Epithelial cell of proximal tubule (primary cell): ENCODE measurements at regions not wholly inside any gene's neighbourhood (a gene's known extent, or its start where the extent isn't known, plus 50 kb on each side); places are given as distances from the start of the nearest gene placed in this dataset.

Experiments used
- DNase-seq: peaks from one replicate; pipeline ENCODE4 v3.0.0-alpha.2; 2011; ENCODE audit warnings: low read depth
- H3K4me3 ChIP-seq: 2 replicates; pipeline ENCODE4 v1.5.1; 2011; ENCODE audit warnings: low read depth, mild to moderate bottlenecking, low read length
- TF ChIP-seq, protein P1 (sequence below): conservative IDR thresholded peaks from 2 replicates; pipeline ENCODE4 v1.5.1; 2012; ENCODE audit warnings: low read depth, mild to moderate bottlenecking, low read length

DNA sequence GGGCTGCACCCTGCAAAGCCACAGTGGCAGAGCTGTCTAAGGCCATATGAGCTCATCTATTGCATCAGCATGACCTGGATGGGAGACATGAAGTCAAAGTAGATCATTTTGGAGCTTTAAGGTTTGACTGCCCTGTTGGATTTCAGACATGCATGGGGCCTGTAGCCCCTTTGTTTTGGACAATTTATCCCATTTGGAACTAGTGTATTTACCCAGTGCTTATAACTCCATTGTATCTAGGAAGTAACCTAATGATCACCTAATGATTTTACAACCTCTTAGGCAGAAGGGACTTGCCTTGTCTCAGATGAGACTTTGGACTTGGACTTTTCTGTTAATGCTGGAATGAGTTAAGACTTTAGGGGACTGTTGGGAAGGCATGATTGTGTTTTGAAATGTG, 575.4 kb downstream of the EPM2A start:
- DNase-seq: no peak
- no peak overlapping the region for H3K4me3 ChIP-seq
- TF ChIP-seq, protein P1, sequence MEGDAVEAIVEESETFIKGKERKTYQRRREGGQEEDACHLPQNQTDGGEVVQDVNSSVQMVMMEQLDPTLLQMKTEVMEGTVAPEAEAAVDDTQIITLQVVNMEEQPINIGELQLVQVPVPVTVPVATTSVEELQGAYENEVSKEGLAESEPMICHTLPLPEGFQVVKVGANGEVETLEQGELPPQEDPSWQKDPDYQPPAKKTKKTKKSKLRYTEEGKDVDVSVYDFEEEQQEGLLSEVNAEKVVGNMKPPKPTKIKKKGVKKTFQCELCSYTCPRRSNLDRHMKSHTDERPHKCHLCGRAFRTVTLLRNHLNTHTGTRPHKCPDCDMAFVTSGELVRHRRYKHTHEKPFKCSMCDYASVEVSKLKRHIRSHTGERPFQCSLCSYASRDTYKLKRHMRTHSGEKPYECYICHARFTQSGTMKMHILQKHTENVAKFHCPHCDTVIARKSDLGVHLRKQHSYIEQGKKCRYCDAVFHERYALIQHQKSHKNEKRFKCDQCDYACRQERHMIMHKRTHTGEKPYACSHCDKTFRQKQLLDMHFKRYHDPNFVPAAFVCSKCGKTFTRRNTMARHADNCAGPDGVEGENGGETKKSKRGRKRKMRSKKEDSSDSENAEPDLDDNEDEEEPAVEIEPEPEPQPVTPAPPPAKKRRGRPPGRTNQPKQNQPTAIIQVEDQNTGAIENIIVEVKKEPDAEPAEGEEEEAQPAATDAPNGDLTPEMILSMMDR: no peak

DNA sequence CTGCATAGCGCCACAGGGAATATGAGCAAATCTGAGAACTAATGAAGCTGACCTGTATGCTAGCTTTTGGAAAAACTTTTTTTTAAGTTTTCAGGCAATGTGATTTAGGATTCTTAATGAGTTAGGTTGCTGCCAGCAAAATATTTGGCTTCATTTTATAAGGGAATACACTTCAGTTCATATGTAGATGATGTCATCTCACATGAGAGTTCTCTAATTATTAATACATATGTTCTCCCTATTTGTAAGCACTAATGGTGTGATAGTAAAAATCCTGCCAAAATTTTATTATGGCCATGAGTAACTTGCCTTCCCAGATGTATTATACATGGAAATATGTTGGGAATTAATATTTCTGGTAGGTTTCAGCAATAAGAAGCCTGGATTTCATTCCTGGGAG, 573.8 kb downstream of the EPM2A start:
- TF ChIP-seq, protein P1: no peak
- H3K4me3 ChIP-seq: no peak overlapping the region
- DNase-seq: no peak

DNA sequence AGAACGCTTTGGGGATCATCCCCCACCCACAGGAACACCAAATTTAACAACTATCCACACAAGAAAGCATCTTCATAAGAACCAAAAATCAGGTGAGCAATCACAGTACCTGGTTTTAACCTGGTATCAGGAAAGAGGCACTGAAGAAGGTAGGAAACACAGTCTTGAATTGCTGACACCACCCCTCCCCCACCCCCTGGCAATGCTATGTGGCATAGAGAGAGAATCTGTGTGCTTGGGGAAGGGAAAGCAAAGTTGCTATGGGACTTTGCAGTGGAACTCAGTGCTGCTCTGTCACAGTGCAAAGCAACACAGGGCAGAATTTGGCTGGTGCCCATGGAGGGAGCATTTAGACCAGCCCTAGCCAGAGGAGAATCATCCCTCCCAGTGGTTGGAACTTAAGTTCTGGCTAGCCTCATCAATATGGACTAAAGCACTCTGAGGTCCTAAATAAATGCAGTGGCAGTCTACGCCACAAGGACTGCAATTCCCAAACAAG, 565.5 kb downstream of the EPM2A start:
- no peak overlapping the region for H3K4me3 ChIP-seq
- DNase-seq: no peak
- TF ChIP-seq, protein P1: no peak

DNA sequence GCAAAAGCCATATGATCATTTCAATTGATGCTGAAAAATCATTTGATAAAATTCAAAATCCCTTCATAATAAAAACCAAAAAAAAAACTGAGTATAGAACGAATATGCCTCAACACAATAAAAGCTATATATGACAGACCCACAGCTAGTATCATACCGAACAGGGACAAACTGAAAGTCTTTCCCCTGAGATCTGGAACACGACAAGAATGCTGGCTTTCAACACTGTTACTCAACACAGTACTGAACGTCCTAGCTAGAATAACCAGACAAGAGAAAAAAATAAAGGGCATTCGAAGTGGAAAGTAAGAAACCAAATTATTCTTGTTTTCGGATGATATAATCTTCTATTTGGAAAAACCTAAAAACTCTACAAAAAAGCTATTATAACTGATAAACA, 559.9 kb downstream of the EPM2A start:
- no peak for DNase-seq
- H3K4me3 ChIP-seq: no peak overlapping the region
- TF ChIP-seq, protein P1: no peak

DNA sequence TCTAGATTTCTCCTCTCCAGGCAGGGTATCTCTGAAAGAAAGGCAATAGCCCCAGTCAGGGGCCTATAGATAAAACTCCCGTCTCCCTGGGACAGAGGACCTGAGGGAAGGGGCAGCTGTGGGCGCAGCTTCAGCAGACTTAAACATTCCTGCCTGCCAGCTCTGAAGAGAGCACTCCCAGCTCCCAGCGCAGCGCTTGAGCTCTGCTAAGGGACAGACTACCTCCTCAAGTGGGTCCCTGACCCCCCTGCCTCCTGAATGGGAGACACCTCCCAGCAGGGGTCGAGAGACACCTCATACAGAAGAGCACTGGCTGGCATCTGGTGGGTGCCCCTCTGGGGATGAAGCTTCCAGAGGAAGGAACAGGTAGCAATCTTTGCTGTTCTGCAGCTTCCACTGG, 556.9 kb downstream of the EPM2A start:
- TF ChIP-seq, protein P1: no peak
- DNase-seq: no peak
- H3K4me3 ChIP-seq: no peak overlapping the region

DNA sequence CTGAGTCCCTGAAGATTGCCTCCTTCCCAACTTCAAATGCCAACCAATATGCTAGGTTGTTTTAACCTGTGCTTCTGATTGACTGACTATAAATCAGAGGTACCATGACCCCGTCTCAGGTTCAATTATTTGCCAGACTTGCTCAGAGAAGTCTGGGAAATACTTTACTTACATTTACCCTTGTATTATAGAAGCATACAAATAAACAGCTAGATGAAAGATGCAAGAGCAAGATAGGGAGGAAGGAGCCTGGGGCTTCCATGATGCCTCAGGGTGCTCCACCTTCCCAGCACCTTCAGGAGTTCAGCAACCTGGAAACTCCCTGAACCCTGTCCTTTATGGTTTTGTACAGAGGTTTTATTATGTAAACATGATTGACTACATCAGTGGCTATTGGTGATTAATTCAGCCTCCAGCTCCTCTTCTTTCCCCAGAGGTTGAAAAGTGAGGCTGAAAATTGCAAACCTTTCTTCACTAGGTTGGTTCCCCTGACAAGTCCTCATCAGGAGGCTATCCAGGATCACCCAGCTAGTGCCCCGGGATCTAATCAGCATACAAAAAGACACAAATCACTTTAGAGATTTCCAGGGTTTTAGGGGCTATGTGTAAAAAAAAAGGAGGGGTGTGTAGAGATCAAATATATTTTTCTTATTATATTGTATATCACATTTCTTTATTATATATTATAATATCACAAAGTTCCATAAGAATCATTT, 547.7 kb downstream of the EPM2A start:
- TF ChIP-seq, protein P1: no peak
- H3K4me3 ChIP-seq: no peak overlapping the region
- no peak for DNase-seq

DNA sequence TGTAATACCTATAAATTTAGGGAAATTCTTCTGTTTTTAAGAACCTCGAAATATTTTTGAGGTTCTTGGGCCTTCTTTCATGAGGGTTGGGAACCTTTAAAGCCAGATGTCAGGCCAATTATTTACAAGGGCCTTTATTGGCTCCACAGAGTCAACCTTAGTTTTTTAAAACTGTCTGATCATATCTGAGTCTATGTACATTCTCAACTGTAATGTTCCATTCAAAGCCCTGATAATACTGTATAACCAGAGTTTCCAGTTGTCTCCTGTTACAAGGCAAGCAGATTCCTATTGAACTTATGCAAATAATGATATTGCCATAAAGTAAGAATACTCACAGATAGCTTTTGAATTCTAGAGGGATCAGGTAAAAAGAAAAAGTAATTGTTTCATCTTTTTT, 545.5 kb downstream of the EPM2A start:
- no peak overlapping the region for H3K4me3 ChIP-seq
- no peak for DNase-seq
- TF ChIP-seq, protein P1: no peak
